ENCODE measurements at regions not wholly inside any gene's neighbourhood (a gene's known extent, or its start where the extent isn't known, plus 50 kb on each side); places are given as distances from the start of the nearest gene placed in this dataset.

- no peak overlapping the region for H3K4me3 ChIP-seq
- no peaks in the 10 kb centered on the region for H3K9me3 ChIP-seq (ENCODE audit: low read depth)
- no peaks in the 10 kb centered on the region for H3K36me3 ChIP-seq
- no peak overlapping the region for H3K27ac ChIP-seq
- H3K27me3 ChIP-seq = no peaks in the 10 kb centered on the region
- H3K4me1 ChIP-seq (ENCODE audit: low read depth) = no peaks in the 10 kb centered on the region
- no peak for DNase-seq (ENCODE audit: low read depth in 1 of 2, low spot score in 1 of 2)
- TF ChIP-seq CTCF (IDR thresholded peaks at IDR 0.05; ENCODE audit: low read depth, low read length) = no peak
Observed at GRCh38 chr16:64311241-64311640, 810.6 kb downstream of the CDH11 start.

- DNase-seq (ENCODE audit: low read depth in 1 of 2, low spot score in 1 of 2) = no peak
- Histone ChIP-seq H3K4me1 (ENCODE audit: low read depth) (no peaks in the 10 kb centered on the region), H3K27me3 (no peaks in the 10 kb centered on the region), H3K4me3 (no peak overlapping the region), H3K27ac (no peak overlapping the region), H3K36me3 (no peaks in the 10 kb centered on the region), H3K9me3 (ENCODE audit: low read depth) (no peaks in the 10 kb centered on the region)
- TF ChIP-seq CTCF (IDR thresholded peaks at IDR 0.05; ENCODE audit: low read depth, low read length) = no peak
Observed at GRCh38 chr16:64309398-64310110, 812.3 kb downstream of the CDH11 start.

- Histone ChIP-seq H3K36me3 (no peaks in the 10 kb centered on the region), H3K27ac (no peak overlapping the region), H3K4me3 (no peak overlapping the region), H3K4me1 (ENCODE audit: low read depth) (no peaks in the 10 kb centered on the region), H3K27me3 (no peaks in the 10 kb centered on the region), H3K9me3 (ENCODE audit: low read depth) (no peaks in the 10 kb centered on the region)
- TF ChIP-seq CTCF (IDR thresholded peaks at IDR 0.05; ENCODE audit: low read depth, low read length) = no peak
- DNase-seq (ENCODE audit: low read depth in 1 of 2, low spot score in 1 of 2) = no peak
Observed at GRCh38 chr16:64308721-64309120, 813.1 kb downstream of the CDH11 start.

GRCh38 chr16:64307431-64307830, 814.4 kb downstream of the CDH11 start:
- H3K36me3 ChIP-seq = no peaks in the 10 kb centered on the region

GRCh38 chr16:64305663-64306062, 816.2 kb downstream of the CDH11 start:
- no peak for TF ChIP-seq CTCF (IDR thresholded peaks at IDR 0.05; ENCODE audit: low read depth, low read length)
- Histone ChIP-seq H3K27me3 (no peaks in the 10 kb centered on the region), H3K27ac (no peak overlapping the region), H3K4me1 (ENCODE audit: low read depth) (no peaks in the 10 kb centered on the region), H3K4me3 (no peak overlapping the region), H3K9me3 (ENCODE audit: low read depth) (no peaks in the 10 kb centered on the region), H3K36me3 (no peaks in the 10 kb centered on the region)
- no peak for DNase-seq (ENCODE audit: low read depth in 1 of 2, low spot score in 1 of 2)

More at GRCh38 chr16:64307431-64307830, 814.4 kb downstream of the CDH11 start:
- no peak for TF ChIP-seq CTCF (IDR thresholded peaks at IDR 0.05; ENCODE audit: low read depth, low read length)
- H3K27ac ChIP-seq = no peak overlapping the region
- H3K27me3 ChIP-seq = no peaks in the 10 kb centered on the region
- no peak overlapping the region for H3K4me3 ChIP-seq
- DNase-seq (ENCODE audit: low read depth in 1 of 2, low spot score in 1 of 2) = no peak
- H3K4me1 ChIP-seq (ENCODE audit: low read depth) = no peaks in the 10 kb centered on the region
- no peaks in the 10 kb centered on the region for H3K9me3 ChIP-seq (ENCODE audit: low read depth)

All from cardiac muscle cell (in vitro differentiated cells and primary cell).